Bronchial epithelial cell (primary cell): ENCODE measurements at regions not wholly inside any gene's neighbourhood (a gene's known extent, or its start where the extent isn't known, plus 50 kb on each side); places are given as distances from the start of the nearest gene placed in this dataset.

Experiments used
- DNase-seq: peaks from one replicate; pipeline ENCODE4 v3.0.0-alpha.2; 2010; ENCODE audit warnings: low read depth
- FAIRE-seq: peaks from 2 replicates; lab custom pipeline; 2011; peaks lifted over from hg19 to GRCh38; lab: Jason Lieb, UNC
- H3K27me3 ChIP-seq: 2 replicates; pipeline ENCODE4 v1.5.1; 2011; ENCODE audit warnings: low read length; ENCODE audit not compliant: control insufficient read depth, insufficient read depth
- H3K36me3 ChIP-seq: 2 replicates; pipeline ENCODE4 v1.5.1; 2011; ENCODE audit warnings: low read length; ENCODE audit not compliant: control insufficient read depth, insufficient read depth
- H3K4me3 ChIP-seq: 2 replicates; pipeline ENCODE4 v1.5.1; 2011; ENCODE audit warnings: mild to moderate bottlenecking, low read depth, low read length, control low read depth
- CTCF ChIP-seq: IDR thresholded peaks from 2 replicates; pipeline ENCODE4 v1.5.1; 2011; ENCODE audit warnings: mild to moderate bottlenecking, moderate library complexity, low read length, control low read depth, inconsistent platforms; ENCODE audit not compliant: insufficient read depth, severe bottlenecking

- Histone ChIP-seq H3K4me3 (no peak overlapping the region), H3K36me3 (no peaks in the 10 kb centered on the region), H3K27me3 (no peaks in the 10 kb centered on the region)
- no peak for TF ChIP-seq CTCF
- DNase-seq (no peak), FAIRE-seq (no peak)
Measured at GRCh38 chr15:25931851-25932250, 68.7 kb upstream of the ATP10A start.

- FAIRE-seq (no peak), DNase-seq (no peak)
- Histone ChIP-seq H3K27me3 (no peaks in the 10 kb centered on the region), H3K4me3 (no peak overlapping the region), H3K36me3 (no peaks in the 10 kb centered on the region)
- no peak for TF ChIP-seq CTCF
Measured at GRCh38 chr15:25930931-25931330, 67.8 kb upstream of the ATP10A start.
